ENCODE measurements at regions not wholly inside any gene's neighbourhood (a gene's known extent, or its start where the extent isn't known, plus 50 kb on each side); places are given as distances from the start of the nearest gene placed in this dataset.

- TF ChIP-seq CTCF (IDR thresholded peaks at IDR 0.05) (no peak), ZFX (IDR thresholded peaks at IDR 0.05; ENCODE audit: borderline replicate concordance) (no peak)
Measured at GRCh38 chr2:64291181-64291580, 147.0 kb upstream of the PELI1 start.

Data from 22Rv1 (cell line).